Thoracic aorta (tissue), 2 donors: ENCODE measurements at regions not wholly inside any gene's neighbourhood (a gene's known extent, or its start where the extent isn't known, plus 50 kb on each side); places are given as distances from the start of the nearest gene placed in this dataset.
"Not testable (repeated sequence)": the region's sequence is repeated elsewhere in the genome, so short reads cannot be mapped to it uniquely, and the experiment has no call there.

Source experiments
- ATAC-seq: fragments of 150-250 bp; one replicate; pipeline ENCODE4 v1.8.0; 2017; ENCODE audit warnings: low read depth; ENCODE audit not compliant: insufficient number of reproducible peaks, low FRiP score
- DNase-seq: peaks from one replicate; pipeline ENCODE4 v3.0.0-alpha.2; 2020; ENCODE audit warnings: low spot score
- H3K27ac ChIP-seq, 2 donors: fragments of 200-600 bp; sonication (generic); 1 replicate in 1 of 2; 2 replicates in 1 of 2; pipeline ENCODE4 v1.5.1; 2016; ENCODE audit warnings: mild to moderate bottlenecking in 2 of 2, moderate library complexity in 2 of 2
- H3K27me3 ChIP-seq: fragments of 200-600 bp; sonication (generic); replicated peaks from 2 replicates; pipeline ENCODE4 v1.6.0; 2016; ENCODE audit warnings: mild to moderate bottlenecking; ENCODE audit not compliant: insufficient read depth
- H3K36me3 ChIP-seq: fragments of 200-600 bp; sonication (generic); one replicate; pipeline ENCODE4 v1.5.1; 2016
- H3K4me1 ChIP-seq, 2 donors: fragments of 200-600 bp; sonication (generic); 1 replicate in 1 of 2; 2 replicates in 1 of 2; pipeline versions ENCODE4 v1.5.1 to v1.6.0; 2016; ENCODE audit warnings: low read depth in 2 of 2, mild to moderate bottlenecking in 1 of 2; ENCODE audit not compliant: control insufficient read depth in 1 of 2
- H3K4me3 ChIP-seq: fragments of 200-600 bp; sonication (generic); 2 replicates; pipeline ENCODE4 v1.5.1; 2016; ENCODE audit warnings: mild to moderate bottlenecking
- H3K9me3 ChIP-seq: fragments of 200-600 bp; sonication (generic); 2 replicates; pipeline ENCODE4 v1.5.1; 2016
- CTCF ChIP-seq: fragments of 200-600 bp; sonication (generic); IDR thresholded peaks from one replicate; pipeline ENCODE4 v1.5.1; 2019; ENCODE audit warnings: antibody characterized with exemption

DNA sequence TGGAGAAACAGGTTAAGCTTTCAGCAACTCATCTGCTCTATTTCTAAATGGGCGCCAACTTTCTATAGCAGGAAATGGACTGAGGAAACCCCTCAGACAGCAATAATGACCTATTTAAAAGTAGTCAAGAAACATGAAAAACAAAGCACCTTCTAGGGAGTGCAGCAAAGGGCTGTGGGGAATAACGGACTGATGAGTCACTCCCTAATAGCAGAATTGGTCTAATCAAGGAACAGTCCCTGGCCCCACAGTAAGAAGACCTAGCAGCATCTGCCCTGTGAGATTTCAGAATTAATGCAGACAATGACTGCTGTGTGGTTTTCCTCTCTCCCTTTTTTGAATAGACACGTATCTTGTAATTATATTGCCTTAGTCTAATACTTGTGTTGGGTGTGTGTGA lies 602.9 kb downstream of the IPMK start:
- Histone ChIP-seq H3K36me3 (no peaks in the 10 kb centered on the region), H3K27ac (no peak overlapping the region), H3K4me3 (no peak overlapping the region), H3K9me3 (no peaks in the 10 kb centered on the region), H3K4me1 (no peaks in the 10 kb centered on the region), H3K27me3 (no peaks in the 10 kb centered on the region)
- TF ChIP-seq CTCF: no peak
- DNase-seq (no peak), ATAC-seq (no peak)

DNA sequence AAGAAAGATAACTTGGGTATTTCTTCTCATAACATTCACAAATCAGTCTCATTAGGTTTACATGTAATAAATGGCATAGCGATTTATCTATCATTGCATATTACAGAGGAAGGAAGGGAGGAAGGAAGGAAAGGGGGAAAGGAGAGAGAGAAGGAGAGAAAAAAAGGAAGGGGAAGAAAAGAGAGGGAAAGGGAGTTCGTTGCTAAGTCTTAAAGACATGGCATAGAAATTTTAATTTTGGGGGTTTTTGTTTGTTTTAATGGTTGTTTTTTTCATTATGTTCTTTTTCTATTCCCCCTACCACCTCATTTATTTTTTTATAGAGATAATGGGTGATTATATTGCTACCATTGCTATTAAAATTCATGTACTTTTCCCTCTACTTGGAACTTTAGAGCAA lies 604.3 kb downstream of the IPMK start:
- Histone ChIP-seq H3K27ac (no peak overlapping the region), H3K36me3 (no peaks in the 10 kb centered on the region), H3K4me3 (no peak overlapping the region), H3K4me1 (no peaks in the 10 kb centered on the region), H3K27me3 (no peaks in the 10 kb centered on the region), H3K9me3 (no peaks in the 10 kb centered on the region)
- DNase-seq: no peak
- no peak for ATAC-seq
- TF ChIP-seq CTCF: no peak

DNA sequence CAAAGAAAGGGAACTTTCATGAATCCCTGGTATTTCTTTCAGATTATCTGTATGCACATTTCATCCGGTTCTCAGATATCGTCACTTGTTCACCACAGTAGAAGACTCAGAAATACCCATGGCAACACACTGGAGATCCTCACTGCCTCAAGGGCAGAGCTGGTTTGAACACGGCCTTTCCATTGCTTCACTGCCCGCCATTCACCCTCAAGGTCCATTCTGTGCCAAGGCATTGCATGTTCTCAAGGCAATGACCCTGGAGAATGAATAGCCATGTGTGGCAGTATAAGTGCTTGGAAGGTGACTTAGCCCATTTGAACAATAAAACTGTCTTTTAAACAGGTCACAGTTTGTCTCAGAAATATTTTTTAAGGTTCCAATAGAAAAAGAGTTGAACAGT lies 606.5 kb downstream of the IPMK start:
- no peak for TF ChIP-seq CTCF
- no peak for ATAC-seq
- H3K36me3 ChIP-seq: no peaks in the 10 kb centered on the region
- no peaks in the 10 kb centered on the region for H3K27me3 ChIP-seq
- no peak overlapping the region for H3K27ac ChIP-seq
- no peak for DNase-seq
- no peaks in the 10 kb centered on the region for H3K9me3 ChIP-seq
- H3K4me3 ChIP-seq: no peak overlapping the region
- no peaks in the 10 kb centered on the region for H3K4me1 ChIP-seq

DNA sequence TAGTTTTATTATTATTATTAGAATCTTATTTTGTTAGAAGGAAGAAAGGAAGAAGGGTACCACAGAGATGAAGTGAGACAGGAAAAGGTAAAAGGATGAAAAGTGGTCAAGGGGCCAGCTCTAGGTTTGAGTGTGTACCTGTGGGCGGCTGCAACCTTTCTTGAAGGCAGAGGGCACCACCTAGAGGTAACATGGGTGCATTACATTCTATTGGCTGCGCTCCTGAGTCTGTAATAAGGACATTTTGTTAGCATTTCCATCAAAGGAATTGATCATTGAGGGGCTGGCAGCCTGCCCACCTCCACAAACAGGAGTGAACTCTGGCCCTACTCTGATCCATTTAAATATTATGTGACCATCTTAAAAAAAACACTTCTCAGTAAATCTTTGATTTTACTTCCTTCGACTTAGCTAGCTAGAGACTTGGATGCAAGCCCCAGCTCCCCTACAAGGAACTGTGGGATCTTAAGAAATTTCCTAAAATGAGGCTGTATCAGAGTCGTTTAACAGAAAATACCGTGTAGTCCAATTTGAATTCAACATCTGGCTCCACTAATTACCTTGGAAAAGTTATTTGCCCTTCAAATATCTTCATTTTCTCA lies 610.4 kb downstream of the IPMK start:
- no peaks in the 10 kb centered on the region for H3K36me3 ChIP-seq
- H3K27ac ChIP-seq: no peak overlapping the region
- ATAC-seq (no peak), DNase-seq (no peak)
- no peaks in the 10 kb centered on the region for H3K27me3 ChIP-seq
- peak; percentile 18 for TF ChIP-seq CTCF
- no peaks in the 10 kb centered on the region for H3K4me1 ChIP-seq
- H3K4me3 ChIP-seq: no peak overlapping the region
- no peaks in the 10 kb centered on the region for H3K9me3 ChIP-seq

- no peaks in the 10 kb centered on the region for H3K4me1 ChIP-seq
- no peak overlapping the region for H3K27ac ChIP-seq
- ATAC-seq (no peak), DNase-seq (no peak)
- H3K27me3 ChIP-seq: no peaks in the 10 kb centered on the region
- TF ChIP-seq CTCF: no peak
- no peak overlapping the region for H3K4me3 ChIP-seq
- no peaks in the 10 kb centered on the region for H3K36me3 ChIP-seq
- no peaks in the 10 kb centered on the region for H3K9me3 ChIP-seq
These were observed 612.8 kb downstream of the IPMK start for GRCh38 chr10:57654856-57655255.

DNA sequence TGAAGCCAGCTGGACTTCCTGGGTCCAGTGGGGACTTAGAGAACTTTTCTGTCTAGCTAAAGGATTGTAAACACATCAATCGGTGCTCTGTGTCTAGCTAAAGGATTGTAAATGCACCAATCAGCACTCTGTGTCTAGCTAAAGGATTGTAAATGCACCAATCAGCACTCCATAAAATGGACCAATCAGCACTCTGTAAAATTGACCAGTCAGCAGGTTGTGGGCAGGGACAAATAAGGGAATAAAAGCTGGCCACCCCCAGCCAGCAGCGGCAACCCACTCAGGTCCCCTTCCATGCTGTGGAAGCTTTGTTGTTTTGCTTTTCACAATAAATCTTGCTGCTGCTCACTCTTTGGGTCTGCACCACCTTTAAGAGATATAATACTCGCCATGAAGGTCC lies 622.6 kb downstream of the IPMK start:
- H3K9me3 ChIP-seq, DNase-seq, H3K36me3 ChIP-seq, H3K27ac ChIP-seq, ATAC-seq, H3K4me1 ChIP-seq, H3K27me3 ChIP-seq, H3K4me3 ChIP-seq: not testable (repeated sequence)
